HEK293 (cell line): ENCODE measurements at regions not wholly inside any gene's neighbourhood (a gene's known extent, or its start where the extent isn't known, plus 50 kb on each side); places are given as distances from the start of the nearest gene placed in this dataset.

Experiments
- CTCF ChIA-PET: fragments of 350-600 bp; formaldehyde crosslinking; extraction: SDS; loops from one replicate; lab custom pipeline; 2021; ENCODE audit warnings: antibody characterized with exemption; lab: Yijun Ruan, JAX
- POLR2A ChIA-PET: fragments of 300-600 bp; formaldehyde crosslinking; extraction: SDS; loops from one replicate; lab custom pipeline; 2020; ENCODE audit warnings: antibody characterized with exemption, inconsistent platforms; lab: Yijun Ruan, JAX
- H3K27ac ChIP-seq: fragments of 200-500 bp; sonication (Bioruptor generic); 2 replicates; pipeline ENCODE4 v1.5.1; 2014; ENCODE audit warnings: low read depth, low read length, control low read depth, inconsistent platforms; ENCODE audit errors: extremely low read depth
- H3K36me3 ChIP-seq, 2 experiments: fragments of 200-500 bp in 1 of 2; sonication (Bioruptor generic) in 1 of 2; 1 replicate in 1 of 2; 2 replicates in 1 of 2; pipeline ENCODE4 v1.5.1; 2014 to 2017; ENCODE audit warnings: inconsistent platforms in 2 of 2, low read length in 2 of 2; ENCODE audit not compliant: control insufficient read depth in 2 of 2, insufficient read depth in 1 of 2
- H3K4me1 ChIP-seq: fragments of 200-500 bp; sonication (Bioruptor generic); 2 replicates; pipeline ENCODE4 v1.5.1; 2014; ENCODE audit warnings: mild to moderate bottlenecking, low read length, inconsistent platforms; ENCODE audit not compliant: control insufficient read depth, insufficient read depth
- H3K4me3 ChIP-seq: 2 replicates; pipeline ENCODE4 v1.5.1; 2011; ENCODE audit warnings: low read depth, mild to moderate bottlenecking, control low read depth, low read length, moderate library complexity
- H3K9me3 ChIP-seq: fragments of 200-500 bp; sonication (Bioruptor generic); 2 replicates; pipeline ENCODE4 v1.5.1; 2014; ENCODE audit warnings: low read depth, low read length, inconsistent platforms; ENCODE audit not compliant: control insufficient read depth, insufficient read depth
- GLI2 ChIP-seq: fragments of 450-650 bp; formaldehyde crosslinking; IDR thresholded peaks from 2 replicates; pipeline ENCODE4; 2017; ENCODE audit warnings: missing biosample characterization, missing genetic modification characterization, low read depth, borderline replicate concordance
- GLI4 ChIP-seq: fragments of 450-650 bp; formaldehyde crosslinking; IDR thresholded peaks from 2 replicates; pipeline ENCODE4 v1.5.1; 2016; ENCODE audit warnings: missing biosample characterization, missing genetic modification characterization
- GLIS2 ChIP-seq: fragments of 450-650 bp; formaldehyde crosslinking; IDR thresholded peaks from 2 replicates; pipeline ENCODE4 v1.5.1; 2016; ENCODE audit warnings: missing biosample characterization, missing genetic modification characterization
- KLF1 ChIP-seq: fragments of 450-650 bp; formaldehyde crosslinking; IDR thresholded peaks from 2 replicates; pipeline ENCODE4 v1.5.1; 2016; ENCODE audit warnings: missing biosample characterization, missing genetic modification characterization
- REPIN1 ChIP-seq: fragments of 450-650 bp; formaldehyde crosslinking; IDR thresholded peaks from 2 replicates; pipeline ENCODE4 v1.5.1; 2017; ENCODE audit warnings: missing biosample characterization, missing genetic modification characterization, low read depth
- SCRT2 ChIP-seq: fragments of 450-650 bp; formaldehyde crosslinking; IDR thresholded peaks from 2 replicates; pipeline ENCODE4 v1.5.1; 2016; ENCODE audit warnings: missing biosample characterization, missing genetic modification characterization
- ZFP37 ChIP-seq: fragments of 450-650 bp; formaldehyde crosslinking; IDR thresholded peaks from 2 replicates; pipeline ENCODE4 v1.5.1; 2016; ENCODE audit warnings: missing biosample characterization, missing genetic modification characterization
- ZNF10 ChIP-seq: fragments of 450-650 bp; formaldehyde crosslinking; IDR thresholded peaks from 2 replicates; pipeline ENCODE4 v1.5.1; 2017; ENCODE audit warnings: missing biosample characterization, missing genetic modification characterization
- ZNF155 ChIP-seq: fragments of 450-650 bp; formaldehyde crosslinking; IDR thresholded peaks from 2 replicates; pipeline ENCODE4 v1.5.1; 2016; ENCODE audit warnings: missing biosample characterization, missing genetic modification characterization
- ZNF174 ChIP-seq: fragments of 450-650 bp; formaldehyde crosslinking; IDR thresholded peaks from 2 replicates; pipeline ENCODE4 v1.5.0; 2017; ENCODE audit warnings: missing biosample characterization, mild to moderate bottlenecking, missing genetic modification characterization
- ZNF2 ChIP-seq: fragments of 450-650 bp; formaldehyde crosslinking; IDR thresholded peaks from 2 replicates; pipeline ENCODE4 v1.5.1; 2016; ENCODE audit warnings: missing biosample characterization, missing genetic modification characterization
- ZNF221 ChIP-seq: fragments of 450-650 bp; formaldehyde crosslinking; IDR thresholded peaks from 2 replicates; pipeline ENCODE4 v1.5.1; 2017; ENCODE audit warnings: missing biosample characterization, missing genetic modification characterization, borderline replicate concordance
- ZNF24 ChIP-seq: fragments of 450-650 bp; formaldehyde crosslinking; IDR thresholded peaks from 2 replicates; pipeline ENCODE4 v1.5.1; 2016; ENCODE audit warnings: missing biosample characterization, missing genetic modification characterization
- ZNF274 ChIP-seq, 2 experiments: fragments of 200-500 bp in 1 of 2; fragments of 450-650 bp in 1 of 2; sonication (Bioruptor generic) in 1 of 2; formaldehyde crosslinking in 1 of 2; IDR thresholded peaks; 2 replicates each; pipeline versions ENCODE4 v1.5.1 to v1.6.1; 2014 to 2016; ENCODE audit warnings: borderline replicate concordance in 1 of 2, inconsistent platforms in 1 of 2, low read length in 1 of 2, missing biosample characterization in 1 of 2, missing genetic modification characterization in 1 of 2
- ZNF426 ChIP-seq: fragments of 450-650 bp; formaldehyde crosslinking; IDR thresholded peaks from 2 replicates; pipeline ENCODE4 v1.5.1; 2017; ENCODE audit warnings: missing biosample characterization, missing genetic modification characterization, mild to moderate bottlenecking, inconsistent platforms, moderate library complexity
- ZNF510 ChIP-seq: fragments of 450-650 bp; formaldehyde crosslinking; IDR thresholded peaks from 2 replicates; pipeline ENCODE4 v1.5.1; 2018; ENCODE audit warnings: mild to moderate bottlenecking, missing genetic modification characterization, missing biosample characterization; ENCODE audit not compliant: insufficient replicate concordance
- ZNF521 ChIP-seq: fragments of 450-650 bp; formaldehyde crosslinking; IDR thresholded peaks from 2 replicates; pipeline ENCODE4 v1.5.1; 2017; ENCODE audit warnings: missing biosample characterization, mild to moderate bottlenecking, missing genetic modification characterization
- ZNF585B ChIP-seq: fragments of 450-650 bp; formaldehyde crosslinking; IDR thresholded peaks from 2 replicates; pipeline ENCODE4 v1.5.1; 2016; ENCODE audit warnings: missing biosample characterization, missing genetic modification characterization
- ZNF623 ChIP-seq: fragments of 450-650 bp; formaldehyde crosslinking; IDR thresholded peaks from 2 replicates; pipeline ENCODE4 v1.5.1; 2016; ENCODE audit warnings: missing biosample characterization, missing genetic modification characterization
- ZNF664 ChIP-seq: fragments of 450-650 bp; formaldehyde crosslinking; IDR thresholded peaks from 2 replicates; pipeline ENCODE4 v1.5.1; 2016; ENCODE audit warnings: missing biosample characterization, missing genetic modification characterization
- ZNF768 ChIP-seq: fragments of 450-650 bp; formaldehyde crosslinking; IDR thresholded peaks from 2 replicates; pipeline ENCODE4 v1.5.1; 2018; ENCODE audit warnings: missing biosample characterization, mild to moderate bottlenecking, missing genetic modification characterization
- ZXDB ChIP-seq: fragments of 450-650 bp; formaldehyde crosslinking; IDR thresholded peaks from 2 replicates; pipeline ENCODE4 v1.5.1; 2016; ENCODE audit warnings: missing biosample characterization, missing genetic modification characterization
- TF ChIP-seq, protein P1 (sequence below): fragments of 450-650 bp; formaldehyde crosslinking; IDR thresholded peaks from 2 replicates; pipeline ENCODE4 v1.5.1; 2016; ENCODE audit warnings: missing biosample characterization, missing genetic modification characterization
- TF ChIP-seq, protein P2 (sequence below): fragments of 450-650 bp; formaldehyde crosslinking; IDR thresholded peaks from 2 replicates; pipeline ENCODE4 v1.5.1; 2017; ENCODE audit warnings: missing biosample characterization, missing genetic modification characterization
- TF ChIP-seq, protein P3 (sequence below): fragments of 450-650 bp; formaldehyde crosslinking; IDR thresholded peaks from 2 replicates; pipeline ENCODE4 v1.5.1; 2016; ENCODE audit warnings: missing biosample characterization, missing genetic modification characterization
- TF ChIP-seq, protein P4 (sequence below): fragments of 450-650 bp; formaldehyde crosslinking; IDR thresholded peaks from 2 replicates; pipeline ENCODE4 v1.5.1; 2016; ENCODE audit warnings: missing biosample characterization, missing genetic modification characterization, low read depth

DNA sequence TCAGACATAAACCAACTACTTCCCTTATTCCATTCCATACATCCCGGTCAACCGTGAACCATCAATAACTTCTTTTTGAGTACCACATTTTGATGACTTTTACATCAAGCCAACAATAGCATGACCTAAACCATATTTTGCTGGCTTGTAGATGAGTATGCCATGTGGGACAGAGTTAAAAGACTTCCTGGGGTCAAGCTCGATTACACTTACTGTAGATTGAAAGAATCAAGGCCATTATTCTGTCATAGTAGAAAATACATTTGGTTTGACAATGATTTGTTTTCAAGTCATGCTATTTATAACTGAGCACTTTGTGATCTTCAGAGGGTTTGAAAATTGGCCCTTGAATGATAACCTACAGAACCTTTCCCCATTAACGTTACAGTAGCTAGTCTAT, 1086.9 kb upstream of the PCDH20 start:
- no peak overlapping the region for H3K27ac ChIP-seq
- H3K4me1 ChIP-seq: no peaks in the 10 kb centered on the region
- H3K36me3 ChIP-seq: no peaks in the 10 kb centered on the region
- H3K9me3 ChIP-seq: no peaks in the 10 kb centered on the region
- no peak overlapping the region for H3K4me3 ChIP-seq
- POLR2A ChIA-PET: no interaction called here
- CTCF ChIA-PET: no interaction called here
- TF ChIP-seq GLIS2 (tag by site-specific recombination) (no peak), ZNF664 (no peak), ZNF10 (tag by site-specific recombination) (no peak), GLI2 (no peak), ZNF24 (tag by site-specific recombination) (no peak), ZXDB (tag by site-specific recombination) (no peak), ZNF585B (tag by site-specific recombination) (no peak), ZNF174 (no peak), REPIN1 (tag by site-specific recombination) (no peak), ZNF274 (IDR thresholded peaks at IDR 0.05; ENCODE audit: low read length) (no peak), ZNF274 (tag by site-specific recombination; IDR thresholded peaks at IDR 0.05; ENCODE audit: borderline replicate concordance) (no peak), ZNF2 (tag by site-specific recombination) (no peak), ZFP37 (no peak), ZNF510 (tag by site-specific recombination) (no peak), ZNF768 (tag by site-specific recombination) (no peak), ZNF155 (tag by site-specific recombination) (no peak), GLI4 (tag by site-specific recombination) (no peak)

DNA sequence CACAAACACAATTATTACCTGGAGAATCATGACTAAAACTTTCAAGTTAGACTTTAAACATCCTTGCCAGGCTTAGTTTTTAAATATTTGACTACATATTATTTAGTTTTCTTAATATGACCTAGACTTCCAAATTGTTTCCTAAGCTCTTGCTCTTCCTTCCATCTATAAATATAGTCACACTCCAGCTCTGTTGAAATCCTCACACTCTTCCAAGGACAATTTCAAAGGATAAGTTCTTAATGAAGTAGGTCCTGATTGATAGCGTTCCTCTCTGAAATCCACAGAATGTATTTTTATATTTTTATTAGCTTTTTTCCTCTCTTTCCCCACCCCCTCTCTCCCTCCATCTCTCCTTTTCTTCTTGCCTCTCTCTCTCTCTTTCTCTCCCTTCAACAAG, 1074.1 kb upstream of the PCDH20 start:
- CTCF ChIA-PET: interaction anchor here (0.9 kb wide), 1 partner anchor 8 kb away, joined by 3 read pairs; no protein-coding TSS in a partner anchor

DNA sequence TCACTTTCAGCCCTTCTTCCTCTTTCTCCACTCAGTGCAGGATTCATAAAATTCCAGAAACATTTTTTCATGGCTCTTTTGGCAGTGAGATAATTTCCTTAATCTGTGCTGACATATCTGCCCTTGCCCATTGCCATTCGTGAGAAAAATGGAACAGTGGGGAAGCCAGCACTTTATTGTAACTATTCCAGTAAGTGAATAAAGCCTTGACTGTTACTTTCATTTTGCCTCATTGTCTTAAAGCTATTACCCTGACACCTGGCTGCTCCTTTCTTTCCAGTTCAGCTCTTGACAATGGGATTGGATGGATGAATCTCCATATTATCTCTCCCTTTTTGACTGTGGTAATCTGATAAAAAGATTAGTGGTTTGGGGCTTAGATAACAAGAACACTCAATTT, 1068.1 kb upstream of the PCDH20 start:
- POLR2A ChIA-PET: no interaction called here
- no peak overlapping the region for H3K27ac ChIP-seq
- H3K4me3 ChIP-seq: no peak overlapping the region
- H3K4me1 ChIP-seq: no peaks in the 10 kb centered on the region
- H3K36me3 ChIP-seq: no peaks in the 10 kb centered on the region
- CTCF ChIA-PET: interaction anchor here (0.6 kb wide), 1 partner anchor 132 kb away, joined by 3 read pairs; no protein-coding TSS in a partner anchor
- H3K9me3 ChIP-seq: no peaks in the 10 kb centered on the region
- TF ChIP-seq KLF1 (no peak), ZXDB (tag by site-specific recombination) (no peak), ZNF426 (tag by site-specific recombination) (no peak), ZNF10 (tag by site-specific recombination) (no peak), ZNF221 (tag by site-specific recombination) (no peak), SCRT2 (no peak)
- TF ChIP-seq, protein P1, sequence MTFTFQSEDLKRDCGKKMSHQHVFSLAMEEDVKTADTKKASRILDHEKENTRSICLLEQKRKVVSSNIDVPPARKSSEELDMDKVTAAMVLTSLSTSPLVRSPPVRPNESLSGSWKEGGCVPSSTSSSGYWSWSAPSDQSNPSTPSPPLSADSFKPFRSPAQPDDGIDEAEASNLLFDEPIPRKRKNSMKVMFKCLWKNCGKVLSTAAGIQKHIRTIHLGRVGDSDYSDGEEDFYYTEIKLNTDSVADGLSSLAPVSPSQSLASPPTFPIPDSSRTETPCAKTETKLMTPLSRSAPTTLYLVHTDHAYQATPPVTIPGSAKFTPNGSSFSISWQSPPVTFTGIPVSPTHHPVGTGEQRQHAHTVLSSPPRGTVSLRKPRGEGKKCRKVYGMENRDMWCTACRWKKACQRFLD: no peak
- TF ChIP-seq, protein P2, sequence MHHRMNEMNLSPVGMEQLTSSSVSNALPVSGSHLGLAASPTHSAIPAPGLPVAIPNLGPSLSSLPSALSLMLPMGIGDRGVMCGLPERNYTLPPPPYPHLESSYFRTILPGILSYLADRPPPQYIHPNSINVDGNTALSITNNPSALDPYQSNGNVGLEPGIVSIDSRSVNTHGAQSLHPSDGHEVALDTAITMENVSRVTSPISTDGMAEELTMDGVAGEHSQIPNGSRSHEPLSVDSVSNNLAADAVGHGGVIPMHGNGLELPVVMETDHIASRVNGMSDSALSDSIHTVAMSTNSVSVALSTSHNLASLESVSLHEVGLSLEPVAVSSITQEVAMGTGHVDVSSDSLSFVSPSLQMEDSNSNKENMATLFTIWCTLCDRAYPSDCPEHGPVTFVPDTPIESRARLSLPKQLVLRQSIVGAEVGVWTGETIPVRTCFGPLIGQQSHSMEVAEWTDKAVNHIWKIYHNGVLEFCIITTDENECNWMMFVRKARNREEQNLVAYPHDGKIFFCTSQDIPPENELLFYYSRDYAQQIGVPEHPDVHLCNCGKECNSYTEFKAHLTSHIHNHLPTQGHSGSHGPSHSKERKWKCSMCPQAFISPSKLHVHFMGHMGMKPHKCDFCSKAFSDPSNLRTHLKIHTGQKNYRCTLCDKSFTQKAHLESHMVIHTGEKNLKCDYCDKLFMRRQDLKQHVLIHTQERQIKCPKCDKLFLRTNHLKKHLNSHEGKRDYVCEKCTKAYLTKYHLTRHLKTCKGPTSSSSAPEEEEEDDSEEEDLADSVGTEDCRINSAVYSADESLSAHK: no peak
- TF ChIP-seq, protein P3, sequence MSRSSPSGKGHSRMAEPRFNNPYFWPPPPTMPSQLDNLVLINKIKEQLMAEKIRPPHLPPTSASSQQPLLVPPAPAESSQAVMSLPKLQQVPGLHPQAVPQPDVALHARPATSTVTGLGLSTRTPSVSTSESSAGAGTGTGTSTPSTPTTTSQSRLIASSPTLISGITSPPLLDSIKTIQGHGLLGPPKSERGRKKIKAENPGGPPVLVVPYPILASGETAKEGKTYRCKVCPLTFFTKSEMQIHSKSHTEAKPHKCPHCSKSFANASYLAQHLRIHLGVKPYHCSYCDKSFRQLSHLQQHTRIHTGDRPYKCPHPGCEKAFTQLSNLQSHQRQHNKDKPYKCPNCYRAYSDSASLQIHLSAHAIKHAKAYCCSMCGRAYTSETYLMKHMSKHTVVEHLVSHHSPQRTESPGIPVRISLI (tag by site-specific recombination): no peak

More for the DNA sequence above, 1074.1 kb upstream of the PCDH20 start:
- POLR2A ChIA-PET: no interaction called here
- no peak overlapping the region for H3K4me3 ChIP-seq
- TF ChIP-seq, protein P4, sequence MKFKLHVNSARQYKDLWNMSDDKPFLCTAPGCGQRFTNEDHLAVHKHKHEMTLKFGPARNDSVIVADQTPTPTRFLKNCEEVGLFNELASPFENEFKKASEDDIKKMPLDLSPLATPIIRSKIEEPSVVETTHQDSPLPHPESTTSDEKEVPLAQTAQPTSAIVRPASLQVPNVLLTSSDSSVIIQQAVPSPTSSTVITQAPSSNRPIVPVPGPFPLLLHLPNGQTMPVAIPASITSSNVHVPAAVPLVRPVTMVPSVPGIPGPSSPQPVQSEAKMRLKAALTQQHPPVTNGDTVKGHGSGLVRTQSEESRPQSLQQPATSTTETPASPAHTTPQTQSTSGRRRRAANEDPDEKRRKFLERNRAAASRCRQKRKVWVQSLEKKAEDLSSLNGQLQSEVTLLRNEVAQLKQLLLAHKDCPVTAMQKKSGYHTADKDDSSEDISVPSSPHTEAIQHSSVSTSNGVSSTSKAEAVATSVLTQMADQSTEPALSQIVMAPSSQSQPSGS (tag by site-specific recombination): no peak
- no peak for TF ChIP-seq ZNF521 (tag by site-specific recombination)
- no peak for TF ChIP-seq KLF1
- no peak for TF ChIP-seq ZNF623 (tag by site-specific recombination)
- TF ChIP-seq, all 188 proteins: peak for 0
- H3K36me3 ChIP-seq: no peaks in the 10 kb centered on the region
- no peak overlapping the region for H3K27ac ChIP-seq
- no peaks in the 10 kb centered on the region for H3K9me3 ChIP-seq
- H3K4me1 ChIP-seq: no peaks in the 10 kb centered on the region
